SU-DHL-6 (cell line): ENCODE measurements at regions not wholly inside any gene's neighbourhood (a gene's known extent, or its start where the extent isn't known, plus 50 kb on each side); places are given as distances from the start of the nearest gene placed in this dataset.

Experiments used
- CTCF ChIP-seq: fragments of 200-600 bp; sonication (generic); IDR thresholded peaks from one replicate; pipeline ENCODE4 v1.5.1; 2017; ENCODE audit warnings: antibody characterized with exemption, mild to moderate bottlenecking, low read length, moderate library complexity; ENCODE audit not compliant: insufficient read depth, poor library complexity, severe bottlenecking
- EZH2phosphoT487 ChIP-seq: fragments of 200-600 bp; sonication (generic), shearing (Covaris generic); conservative IDR thresholded peaks from 2 replicates; pipeline ENCODE4 v1.6.1; 2018; ENCODE audit warnings: mild to moderate bottlenecking, antibody characterized with exemption, low read length, moderate library complexity, mixed read lengths

DNA sequence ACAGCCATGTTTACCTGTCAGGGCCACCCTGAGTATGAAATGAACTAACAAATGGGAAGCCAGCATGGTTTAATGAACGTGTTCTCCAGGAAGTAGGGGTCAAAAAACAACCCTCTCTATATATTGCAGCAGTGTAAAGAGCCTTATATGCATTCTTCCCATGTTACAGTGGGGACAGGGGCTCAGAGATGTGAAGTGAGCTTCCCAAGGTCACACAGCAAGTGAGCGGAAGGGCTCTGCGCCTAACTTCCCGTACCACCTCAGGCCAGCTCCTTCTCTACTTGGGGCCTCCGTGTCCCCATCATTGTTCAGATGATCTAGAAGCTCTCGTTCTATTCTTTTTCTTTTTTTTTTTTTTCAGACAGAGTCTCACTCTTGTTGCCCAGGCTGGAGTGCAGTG is 105.1 kb upstream of the MAP1LC3B2 start:
- no peak for TF ChIP-seq CTCF
- no peak for TF ChIP-seq EZH2phosphoT487
